ENCODE measurements at regions not wholly inside any gene's neighbourhood (a gene's known extent, or its start where the extent isn't known, plus 50 kb on each side); places are given as distances from the start of the nearest gene placed in this dataset.

DNA sequence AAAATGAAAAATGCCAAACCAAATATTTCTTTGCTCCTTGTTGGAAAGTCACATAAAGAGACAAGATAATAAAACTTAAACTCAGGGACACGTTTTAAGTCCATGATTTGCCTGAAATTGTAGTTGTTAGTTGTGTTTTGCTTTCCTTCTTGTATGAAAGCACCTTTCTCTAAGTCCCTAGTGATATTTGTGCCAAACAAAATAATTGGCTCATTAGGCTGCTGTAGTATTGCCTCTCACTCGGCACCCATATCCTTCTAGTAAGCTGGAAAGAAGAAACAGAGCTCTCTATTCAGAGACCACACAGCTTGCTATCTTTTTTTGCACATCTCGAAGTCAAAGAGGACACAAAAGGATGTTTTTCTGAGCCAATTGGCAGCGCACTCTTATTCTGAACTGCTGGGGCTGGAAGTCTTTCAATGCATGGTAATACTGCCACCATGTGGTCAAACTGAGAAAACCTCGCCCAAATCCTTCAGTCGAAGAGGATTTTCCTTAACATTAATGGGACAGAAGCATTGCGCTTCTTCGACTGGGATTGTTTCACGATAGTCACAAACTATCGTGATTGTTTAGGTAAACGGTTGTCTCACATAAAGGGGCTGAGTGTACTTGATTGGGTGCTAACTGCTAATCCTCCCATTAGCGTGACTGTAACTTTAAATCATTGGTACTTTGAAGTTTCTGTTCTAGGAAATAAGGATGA, 571.9 kb upstream of the LCORL start:
- TF ChIP-seq POLR2A (IDR thresholded peaks at IDR 0.05; ENCODE audit: low read depth, low read length) = no peak
- no peak for TF ChIP-seq EZH2 (IDR thresholded peaks at IDR 0.05; ENCODE audit: borderline replicate concordance, low read depth, low read length, severe bottlenecking)
- no peak for TF ChIP-seq POLR2AphosphoS5 (IDR thresholded peaks at IDR 0.05; ENCODE audit: insufficient read depth, low read depth, low read length)
- TF ChIP-seq, protein P1, sequence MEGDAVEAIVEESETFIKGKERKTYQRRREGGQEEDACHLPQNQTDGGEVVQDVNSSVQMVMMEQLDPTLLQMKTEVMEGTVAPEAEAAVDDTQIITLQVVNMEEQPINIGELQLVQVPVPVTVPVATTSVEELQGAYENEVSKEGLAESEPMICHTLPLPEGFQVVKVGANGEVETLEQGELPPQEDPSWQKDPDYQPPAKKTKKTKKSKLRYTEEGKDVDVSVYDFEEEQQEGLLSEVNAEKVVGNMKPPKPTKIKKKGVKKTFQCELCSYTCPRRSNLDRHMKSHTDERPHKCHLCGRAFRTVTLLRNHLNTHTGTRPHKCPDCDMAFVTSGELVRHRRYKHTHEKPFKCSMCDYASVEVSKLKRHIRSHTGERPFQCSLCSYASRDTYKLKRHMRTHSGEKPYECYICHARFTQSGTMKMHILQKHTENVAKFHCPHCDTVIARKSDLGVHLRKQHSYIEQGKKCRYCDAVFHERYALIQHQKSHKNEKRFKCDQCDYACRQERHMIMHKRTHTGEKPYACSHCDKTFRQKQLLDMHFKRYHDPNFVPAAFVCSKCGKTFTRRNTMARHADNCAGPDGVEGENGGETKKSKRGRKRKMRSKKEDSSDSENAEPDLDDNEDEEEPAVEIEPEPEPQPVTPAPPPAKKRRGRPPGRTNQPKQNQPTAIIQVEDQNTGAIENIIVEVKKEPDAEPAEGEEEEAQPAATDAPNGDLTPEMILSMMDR (IDR thresholded peaks at IDR 0.05; ENCODE audit: extremely low read depth in 1 of 2, insufficient read depth in 1 of 2, low read depth in 1 of 2, low read length in 2 of 2) = peak; percentile 70 to 73
- no peak for TF ChIP-seq MYC (IDR thresholded peaks at IDR 0.05; ENCODE audit: low read depth, low read length)
- no peak for TF ChIP-seq FOS (IDR thresholded peaks at IDR 0.05; ENCODE audit: borderline replicate concordance, insufficient read depth, low read length)
- TF ChIP-seq, protein P2, sequence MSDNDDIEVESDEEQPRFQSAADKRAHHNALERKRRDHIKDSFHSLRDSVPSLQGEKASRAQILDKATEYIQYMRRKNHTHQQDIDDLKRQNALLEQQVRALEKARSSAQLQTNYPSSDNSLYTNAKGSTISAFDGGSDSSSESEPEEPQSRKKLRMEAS (IDR thresholded peaks at IDR 0.05; ENCODE audit: insufficient read depth, insufficient read length) = no peak
- TF ChIP-seq JUN (IDR thresholded peaks at IDR 0.05; ENCODE audit: borderline replicate concordance, insufficient read depth, insufficient read length, low read depth) = no peak

Data from endothelial cell of umbilical vein (primary cell).